Thymus (tissue), 11 donors: ENCODE measurements at regions not wholly inside any gene's neighbourhood (a gene's known extent, or its start where the extent isn't known, plus 50 kb on each side); places are given as distances from the start of the nearest gene placed in this dataset.
"Not testable (repeated sequence)": the region's sequence is repeated elsewhere in the genome, so short reads cannot be mapped to it uniquely, and the experiment has no call there.

Experiments
- DNase-seq, 9 donors: peaks; one replicate each; pipeline ENCODE4 v3.0.0-alpha.2; 2013; ENCODE audit warnings: low spot score in 9 of 9, low read depth in 6 of 9, missing footprints in 1 of 9
- H3K27ac ChIP-seq, 2 donors: one replicate each; pipeline ENCODE4 v1.5.1; 2013; ENCODE audit warnings: control low read depth in 1 of 2, low read depth in 1 of 2, low read length in 1 of 2, mild to moderate bottlenecking in 1 of 2, moderate library complexity in 1 of 2
- H3K27me3 ChIP-seq, 2 donors: one replicate each; pipeline ENCODE4 v1.5.1; 2013; ENCODE audit warnings: low read length in 1 of 2; ENCODE audit not compliant: control insufficient read depth in 2 of 2, insufficient read depth in 1 of 2
- H3K36me3 ChIP-seq, 2 donors: one replicate each; pipeline ENCODE4 v1.5.1; 2013; ENCODE audit warnings: low read length in 1 of 2, mild to moderate bottlenecking in 1 of 2, moderate library complexity in 1 of 2; ENCODE audit not compliant: control insufficient read depth in 2 of 2, insufficient read depth in 2 of 2
- H3K4me1 ChIP-seq, 2 donors: one replicate each; pipeline ENCODE4 v1.5.1; 2013; ENCODE audit warnings: low read length in 2 of 2; ENCODE audit not compliant: control insufficient read depth in 2 of 2, insufficient read depth in 2 of 2
- H3K4me3 ChIP-seq, 2 donors: one replicate each; pipeline ENCODE4 v1.5.1; 2013; ENCODE audit warnings: low read length in 2 of 2, control low read depth in 1 of 2, mild to moderate bottlenecking in 1 of 2
- H3K9me3 ChIP-seq, 2 donors: one replicate each; pipeline ENCODE4 v1.5.1; 2013; ENCODE audit warnings: low read length in 1 of 2, mild to moderate bottlenecking in 1 of 2; ENCODE audit not compliant: control insufficient read depth in 2 of 2, insufficient read depth in 1 of 2
- WGBS: extraction: QIAGEN DNeasy Blood & Tissue Kit; methylation state at CpG from one replicate; pipeline ENCODE4 v1.1.7; 2013; 5-methylcytosine and 5-hydroxymethylcytosine counted together
- donor health status: healthy.

- H3K9me3 ChIP-seq = no peaks in the 10 kb centered on the region
- no peak overlapping the region for H3K4me3 ChIP-seq
- no peaks in the 10 kb centered on the region for H3K36me3 ChIP-seq
- WGBS = 94% methylated on average over 2 of the region's 2 CpGs
- H3K27me3 ChIP-seq = no peaks in the 10 kb centered on the region
- H3K4me1 ChIP-seq = no peaks in the 10 kb centered on the region
- no peak for DNase-seq
- H3K27ac ChIP-seq = no peak overlapping the region
These were observed 168.5 kb upstream of the ZNF804B start for GRCh38 chr7:88590963-88591362.

GRCh38 chr7:88589927-88590326 is 169.6 kb upstream of the ZNF804B start:
- H3K27ac ChIP-seq = no peak overlapping the region
- H3K4me3 ChIP-seq = no peak overlapping the region
- H3K36me3 ChIP-seq = no peaks in the 10 kb centered on the region
- DNase-seq = no peak
- WGBS = 83% methylated on average over 1 of the region's 1 CpG
- no peaks in the 10 kb centered on the region for H3K27me3 ChIP-seq
- no peaks in the 10 kb centered on the region for H3K4me1 ChIP-seq
- H3K9me3 ChIP-seq = no peaks in the 10 kb centered on the region

GRCh38 chr7:88586890-88587289 is 172.6 kb upstream of the ZNF804B start:
- no peaks in the 10 kb centered on the region for H3K4me1 ChIP-seq
- 74% methylated on average over 3 of the region's 3 CpGs for WGBS

GRCh38 chr7:88586219-88586618 is 173.3 kb upstream of the ZNF804B start:
- no peaks in the 10 kb centered on the region for H3K4me1 ChIP-seq
- no peak overlapping the region for H3K27ac ChIP-seq
- H3K4me3 ChIP-seq = no peak overlapping the region
- no peaks in the 10 kb centered on the region for H3K36me3 ChIP-seq
- H3K9me3 ChIP-seq = no peaks in the 10 kb centered on the region
- DNase-seq = no peak
- H3K27me3 ChIP-seq = no peaks in the 10 kb centered on the region
- WGBS = 46% methylated on average over 3 of the region's 3 CpGs

More at GRCh38 chr7:88586890-88587289, 172.6 kb upstream of the ZNF804B start:
- H3K9me3 ChIP-seq = no peaks in the 10 kb centered on the region
- no peaks in the 10 kb centered on the region for H3K36me3 ChIP-seq
- H3K27ac ChIP-seq = no peak overlapping the region
- H3K4me3 ChIP-seq = no peak overlapping the region
- no peak for DNase-seq
- no peaks in the 10 kb centered on the region for H3K27me3 ChIP-seq

- 72% methylated on average over 2 of the region's 2 CpGs for WGBS
These were observed 182.8 kb upstream of the ZNF804B start for GRCh38 chr7:88576720-88577119.

GRCh38 chr7:88566162-88566729 is 193.3 kb upstream of the ZNF804B start:
- no peak overlapping the region for H3K27ac ChIP-seq
- H3K4me3 ChIP-seq = no peak overlapping the region
- WGBS = 63% methylated on average over 6 of the region's 6 CpGs
- no peaks in the 10 kb centered on the region for H3K9me3 ChIP-seq
- DNase-seq = no peak
- no peaks in the 10 kb centered on the region for H3K27me3 ChIP-seq
- no peaks in the 10 kb centered on the region for H3K36me3 ChIP-seq
- no peaks in the 10 kb centered on the region for H3K4me1 ChIP-seq

More at GRCh38 chr7:88576720-88577119, 182.8 kb upstream of the ZNF804B start:
- Histone ChIP-seq H3K4me1 (no peaks in the 10 kb centered on the region), H3K27me3 (no peaks in the 10 kb centered on the region), H3K27ac (no peak overlapping the region), H3K9me3 (no peaks in the 10 kb centered on the region), H3K4me3 (no peak overlapping the region), H3K36me3 (no peaks in the 10 kb centered on the region)
- no peak for DNase-seq

GRCh38 chr7:88565401-88565800 is 194.1 kb upstream of the ZNF804B start:
- DNase-seq = no peak
- Histone ChIP-seq H3K9me3 (no peaks in the 10 kb centered on the region), H3K27ac (no peak overlapping the region), H3K4me3 (no peak overlapping the region), H3K4me1 (no peaks in the 10 kb centered on the region), H3K27me3 (no peaks in the 10 kb centered on the region), H3K36me3 (no peaks in the 10 kb centered on the region)
- 95% methylated on average over 9 of the region's 9 CpGs for WGBS

- not testable (repeated sequence) for DNase-seq, H3K36me3 ChIP-seq, H3K4me3 ChIP-seq, H3K4me1 ChIP-seq, H3K27ac ChIP-seq, H3K9me3 ChIP-seq, H3K27me3 ChIP-seq
- 97% methylated on average over 17 of the region's 17 CpGs for WGBS
These were observed 203.1 kb upstream of the ZNF804B start for GRCh38 chr7:88556441-88556840.

- H3K36me3 ChIP-seq, H3K27me3 ChIP-seq, H3K4me1 ChIP-seq, DNase-seq, H3K9me3 ChIP-seq, H3K4me3 ChIP-seq, H3K27ac ChIP-seq: not testable (repeated sequence)
- 93% methylated on average over 4 of the region's 4 CpGs for WGBS
These were observed 204.7 kb upstream of the ZNF804B start for GRCh38 chr7:88554847-88555246.

GRCh38 chr7:88548399-88548798 is 211.1 kb upstream of the ZNF804B start:
- no peaks in the 10 kb centered on the region for H3K27me3 ChIP-seq
- H3K9me3 ChIP-seq = peaks cover 2 to 13% of the 10 kb centered on the region in 2 donors
- H3K4me3 ChIP-seq = no peak overlapping the region
- no peak for DNase-seq
- H3K36me3 ChIP-seq = no peaks in the 10 kb centered on the region
- H3K27ac ChIP-seq = no peak overlapping the region
- H3K4me1 ChIP-seq = no peaks in the 10 kb centered on the region
